HepG2 (cell line): ENCODE measurements at regions not wholly inside any gene's neighbourhood (a gene's known extent, or its start where the extent isn't known, plus 50 kb on each side); places are given as distances from the start of the nearest gene placed in this dataset.

ENCODE experiments used
- ATAC-seq: fragments of 200-7000 bp; cut with Tn5 transposase; 3 replicates; pipeline ENCODE4 v1.9.1; 2020; ENCODE audit warnings: mild to moderate bottlenecking, moderate library complexity
- BruUV-seq: library from RNA; stranded (reverse); fragments of 400-500 nt; replicated peaks from 2 replicates; lab custom pipeline; 2021; lab: Mats Ljungman, UMichigan
- CTCF ChIA-PET: fragments of 300-600 bp; formaldehyde crosslinking; extraction: SDS; loops from one replicate; lab custom pipeline; 2021; ENCODE audit warnings: low total read pairs, inconsistent platforms, low intra/inter-chr PET ratio; lab: Yijun Ruan, JAX
- POLR2A ChIA-PET: fragments of 350-600 bp; sonication (Branson Sonifier 250); formaldehyde crosslinking; loops from one replicate; lab custom pipeline; 2020; ENCODE audit warnings: antibody characterized with exemption, inconsistent platforms; lab: Yijun Ruan, JAX
- DNase-seq: peaks from one replicate; pipeline ENCODE4 v3.0.0-alpha.2; 2015; ENCODE audit warnings: low spot score
- FAIRE-seq: peaks from 3 replicates; lab custom pipeline; 2011; peaks lifted over from hg19 to GRCh38; lab: Jason Lieb, UNC
- H2AFZ ChIP-seq: one replicate; pipeline ENCODE4 v1.6.1; 2011; ENCODE audit warnings: low read length, inconsistent platforms
- H3K27ac ChIP-seq: fragments of 300-600 bp; 3 replicates; pipeline ENCODE4 v1.8.0; 2011; ENCODE audit warnings: mixed run types, mild to moderate bottlenecking, mixed read lengths, low read length, inconsistent platforms; ENCODE audit not compliant: insufficient read depth; ENCODE audit errors: extremely low read length
- H3K27me3 ChIP-seq, 2 experiments: fragments of 200-600 bp in 1 of 2; 2 replicates in 1 of 2; 3 replicates in 1 of 2; pipeline versions ENCODE4 v1.6.0 to v1.8.0; 2011; ENCODE audit warnings: low read length in 2 of 2, mild to moderate bottlenecking in 2 of 2, moderate library complexity in 2 of 2, inconsistent platforms in 1 of 2; ENCODE audit not compliant: insufficient read depth in 2 of 2, control insufficient read depth in 1 of 2
- H3K36me3 ChIP-seq, 2 experiments: fragments of 200-600 bp in 1 of 2; replicated peaks in 1 of 2; 2 replicates in 1 of 2; 3 replicates in 1 of 2; pipeline versions ENCODE4 v1.5.1 to v1.8.0; 2011; ENCODE audit warnings: low read length in 2 of 2, inconsistent platforms in 1 of 2; ENCODE audit not compliant: insufficient read depth in 2 of 2, control insufficient read depth in 1 of 2
- H3K4me1 ChIP-seq: 2 replicates; pipeline ENCODE4 v1.5.1; 2012; ENCODE audit warnings: low read length, inconsistent platforms; ENCODE audit not compliant: insufficient read depth
- H3K4me2 ChIP-seq: 2 replicates; pipeline ENCODE4 v1.6.0; 2011; ENCODE audit warnings: low read depth, low read length, inconsistent platforms
- H3K4me3 ChIP-seq, 3 experiments: fragments of 200-600 bp in 1 of 3; sonication (generic), shearing (Covaris generic) in 1 of 3; replicated peaks in 1 of 3; 2 replicates each; pipeline ENCODE4 v1.5.1; 2011 to 2016; ENCODE audit warnings: low read length in 3 of 3, inconsistent platforms in 2 of 3, low read depth in 2 of 3, mild to moderate bottlenecking in 2 of 3, control low read depth in 1 of 3, mixed read lengths in 1 of 3; ENCODE audit not compliant: insufficient read depth in 1 of 3
- H3K79me2 ChIP-seq: one replicate; pipeline ENCODE4 v1.6.1; 2011; ENCODE audit warnings: low read length, inconsistent platforms; ENCODE audit not compliant: insufficient read depth
- H3K9ac ChIP-seq: 2 replicates; pipeline ENCODE4 v1.6.0; 2011; ENCODE audit warnings: mild to moderate bottlenecking, low read depth, low read length, inconsistent platforms; ENCODE audit not compliant: insufficient read depth
- H3K9me3 ChIP-seq: 2 replicates; pipeline ENCODE4 v1.5.1; 2012; ENCODE audit warnings: mild to moderate bottlenecking, low read length
- H4K20me1 ChIP-seq: 2 replicates; pipeline ENCODE4 v1.6.0; 2011; ENCODE audit warnings: inconsistent platforms, mild to moderate bottlenecking, low read length, moderate library complexity; ENCODE audit not compliant: insufficient read depth
- SRY ChIP-seq: sonication (generic); formaldehyde crosslinking; IDR thresholded peaks from 2 replicates; pipeline ENCODE4 v1.8.0; 2022; ENCODE audit warnings: mild to moderate bottlenecking, missing genetic modification reagents
- STAG1 ChIP-seq: sonication (generic); formaldehyde crosslinking; IDR thresholded peaks from 2 replicates; pipeline ENCODE4 v1.4.0; 2020; ENCODE audit warnings: missing genetic modification reagents
- WGBS: methylation state at CpG from one replicate; pipeline ENCODE4 v1.1.6; 2017; ENCODE audit warnings: low lambda C conversion rate; 5-methylcytosine and 5-hydroxymethylcytosine counted together
- in situ Hi-C: cut with HindIII; loops from 2 replicates; pipeline ENCODE4 v1.10.0; 2017; ENCODE audit warnings: low pct_unique_long_range_greater_than_20kb; ENCODE audit not compliant: extremely low pct_ligation_motif_present
- intact Hi-C: fragments of 100-400 bp; cut with micrococcal nuclease; formaldehyde crosslinking; loops from one replicate; pipeline ENCODE4 v1.10.0; 2022; ENCODE audit not compliant: unreplicated experiment
- TF ChIP-seq, protein P1 (sequence below): sonication (generic); formaldehyde crosslinking; IDR thresholded peaks from 2 replicates; pipeline ENCODE4 v1.5.0; 2020; ENCODE audit warnings: mild to moderate bottlenecking, missing genetic modification reagents, borderline replicate concordance

- TF ChIP-seq, protein P1, sequence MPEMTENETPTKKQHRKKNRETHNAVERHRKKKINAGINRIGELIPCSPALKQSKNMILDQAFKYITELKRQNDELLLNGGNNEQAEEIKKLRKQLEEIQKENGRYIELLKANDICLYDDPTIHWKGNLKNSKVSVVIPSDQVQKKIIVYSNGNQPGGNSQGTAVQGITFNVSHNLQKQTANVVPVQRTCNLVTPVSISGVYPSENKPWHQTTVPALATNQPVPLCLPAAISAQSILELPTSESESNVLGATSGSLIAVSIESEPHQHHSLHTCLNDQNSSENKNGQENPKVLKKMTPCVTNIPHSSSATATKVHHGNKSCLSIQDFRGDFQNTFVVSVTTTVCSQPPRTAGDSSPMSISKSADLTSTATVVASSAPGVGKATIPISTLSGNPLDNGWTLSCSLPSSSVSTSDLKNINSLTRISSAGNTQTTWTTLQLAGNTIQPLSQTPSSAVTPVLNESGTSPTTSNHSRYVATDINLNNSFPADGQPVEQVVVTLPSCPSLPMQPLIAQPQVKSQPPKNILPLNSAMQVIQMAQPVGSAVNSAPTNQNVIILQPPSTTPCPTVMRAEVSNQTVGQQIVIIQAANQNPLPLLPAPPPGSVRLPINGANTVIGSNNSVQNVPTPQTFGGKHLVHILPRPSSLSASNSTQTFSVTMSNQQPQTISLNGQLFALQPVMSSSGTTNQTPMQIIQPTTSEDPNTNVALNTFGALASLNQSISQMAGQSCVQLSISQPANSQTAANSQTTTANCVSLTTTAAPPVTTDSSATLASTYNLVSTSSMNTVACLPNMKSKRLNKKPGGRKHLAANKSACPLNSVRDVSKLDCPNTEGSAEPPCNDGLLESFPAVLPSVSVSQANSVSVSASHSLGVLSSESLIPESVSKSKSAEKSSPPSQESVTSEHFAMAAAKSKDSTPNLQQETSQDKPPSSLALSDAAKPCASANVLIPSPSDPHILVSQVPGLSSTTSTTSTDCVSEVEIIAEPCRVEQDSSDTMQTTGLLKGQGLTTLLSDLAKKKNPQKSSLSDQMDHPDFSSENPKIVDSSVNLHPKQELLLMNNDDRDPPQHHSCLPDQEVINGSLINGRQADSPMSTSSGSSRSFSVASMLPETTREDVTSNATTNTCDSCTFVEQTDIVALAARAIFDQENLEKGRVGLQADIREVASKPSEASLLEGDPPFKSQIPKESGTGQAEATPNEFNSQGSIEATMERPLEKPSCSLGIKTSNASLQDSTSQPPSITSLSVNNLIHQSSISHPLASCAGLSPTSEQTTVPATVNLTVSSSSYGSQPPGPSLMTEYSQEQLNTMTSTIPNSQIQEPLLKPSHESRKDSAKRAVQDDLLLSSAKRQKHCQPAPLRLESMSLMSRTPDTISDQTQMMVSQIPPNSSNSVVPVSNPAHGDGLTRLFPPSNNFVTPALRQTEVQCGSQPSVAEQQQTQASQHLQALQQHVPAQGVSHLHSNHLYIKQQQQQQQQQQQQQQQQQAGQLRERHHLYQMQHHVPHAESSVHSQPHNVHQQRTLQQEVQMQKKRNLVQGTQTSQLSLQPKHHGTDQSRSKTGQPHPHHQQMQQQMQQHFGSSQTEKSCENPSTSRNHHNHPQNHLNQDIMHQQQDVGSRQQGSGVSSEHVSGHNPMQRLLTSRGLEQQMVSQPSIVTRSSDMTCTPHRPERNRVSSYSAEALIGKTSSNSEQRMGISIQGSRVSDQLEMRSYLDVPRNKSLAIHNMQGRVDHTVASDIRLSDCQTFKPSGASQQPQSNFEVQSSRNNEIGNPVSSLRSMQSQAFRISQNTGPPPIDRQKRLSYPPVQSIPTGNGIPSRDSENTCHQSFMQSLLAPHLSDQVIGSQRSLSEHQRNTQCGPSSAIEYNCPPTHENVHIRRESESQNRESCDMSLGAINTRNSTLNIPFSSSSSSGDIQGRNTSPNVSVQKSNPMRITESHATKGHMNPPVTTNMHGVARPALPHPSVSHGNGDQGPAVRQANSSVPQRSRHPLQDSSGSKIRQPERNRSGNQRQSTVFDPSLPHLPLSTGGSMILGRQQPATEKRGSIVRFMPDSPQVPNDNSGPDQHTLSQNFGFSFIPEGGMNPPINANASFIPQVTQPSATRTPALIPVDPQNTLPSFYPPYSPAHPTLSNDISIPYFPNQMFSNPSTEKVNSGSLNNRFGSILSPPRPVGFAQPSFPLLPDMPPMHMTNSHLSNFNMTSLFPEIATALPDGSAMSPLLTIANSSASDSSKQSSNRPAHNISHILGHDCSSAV (CRISPR knock-in tag), result no peak
- TF ChIP-seq, all 625 proteins: peak for 0
These were observed 144.2 kb downstream of the CXCL12 start (continued) for GRCh38 chr10:44240584-44241205.

- in situ Hi-C loops (no loop called here), intact Hi-C loops (no loop called here)
- H3K79me2 ChIP-seq, result no peaks in the 10 kb centered on the region
- H3K4me1 ChIP-seq, result peaks cover 78% of the 10 kb centered on the region
- POLR2A ChIA-PET, result interaction anchor here (1.3 to 2.4 kb wide), 3 partner anchors 20 to 45 kb away, joined by 3 to 14 read pairs (median 6); no protein-coding TSS in a partner anchor
- H3K36me3 ChIP-seq, result no peaks in the 10 kb centered on the region
- 94% methylated on average over 3 of the region's 3 CpGs for WGBS
- H3K4me3 ChIP-seq, result no peak overlapping the region
- peak overlapping the region; percentile 90 for H3K27ac ChIP-seq
- FAIRE-seq (no peak), DNase-seq (no peak), ATAC-seq (no peak)
- no peak overlapping the region for H3K4me2 ChIP-seq
- no peak overlapping the region for H3K9ac ChIP-seq
- no peak for TF ChIP-seq STAG1 (CRISPR knock-in tag)
- 0 out of 2 replicates have a peak, but pooled peaks have one; percentile 17 for TF ChIP-seq SRY (CRISPR knock-in tag)
- BruUV-seq, result no TSS peak
- no peaks in the 10 kb centered on the region for H3K27me3 ChIP-seq
- H3K9me3 ChIP-seq, result no peaks in the 10 kb centered on the region
- H4K20me1 ChIP-seq, result no peaks in the 10 kb centered on the region
- CTCF ChIA-PET, result no interaction called here
- H2AFZ ChIP-seq, result no peak overlapping the region
These were observed 146.7 kb downstream of the CXCL12 start for GRCh38 chr10:44238212-44238611.
